IMR-90 (cell line): ENCODE measurements at regions not wholly inside any gene's neighbourhood (a gene's known extent, or its start where the extent isn't known, plus 50 kb on each side); places are given as distances from the start of the nearest gene placed in this dataset.

ENCODE experiments used
- ATAC-seq: fragments of 200-7000 bp; cut with Tn5 transposase; 2 replicates; pipeline ENCODE4 v1.9.1; 2020; ENCODE audit warnings: low read depth, mild to moderate bottlenecking, moderate library complexity
- BruUV-seq: library from RNA; stranded (reverse); fragments of 400-500 nt; replicated peaks from 2 replicates; lab custom pipeline; 2021; lab: Mats Ljungman, UMichigan
- CTCF ChIA-PET: fragments of 300-600 bp; formaldehyde crosslinking; extraction: SDS; loops from one replicate; lab custom pipeline; 2021; ENCODE audit warnings: antibody characterized with exemption; lab: Yijun Ruan, JAX
- POLR2A ChIA-PET: fragments of 300-600 bp; sonication (Branson Sonifier 250); formaldehyde crosslinking; loops from one replicate; lab custom pipeline; 2022; ENCODE audit warnings: antibody characterized with exemption; ENCODE audit not compliant: unreplicated experiment; lab: Charles Lee
- DNase-seq: peaks from one replicate; pipeline ENCODE4 v3.0.0; 2013
- H2AFZ ChIP-seq: replicated peaks from 2 replicates; pipeline ENCODE3; 2013; ENCODE audit warnings: low read length, mild to moderate bottlenecking; ENCODE audit not compliant: poor library complexity
- H2AK5ac ChIP-seq: 2 replicates; pipeline ENCODE4 v1.6.1; 2013; ENCODE audit warnings: low read depth, low read length, inconsistent platforms
- H2AK9ac ChIP-seq: replicated peaks from 2 replicates; pipeline ENCODE3; 2013; ENCODE audit warnings: mild to moderate bottlenecking, low read depth, low read length, moderate library complexity; ENCODE audit not compliant: poor library complexity
- H2BK120ac ChIP-seq: 2 replicates; pipeline ENCODE4 v1.6.1; 2013; ENCODE audit warnings: low read depth, low read length, inconsistent platforms
- H2BK15ac ChIP-seq: 3 replicates; pipeline ENCODE4 v1.6.1; 2013; ENCODE audit warnings: low read depth, low read length, inconsistent platforms
- H2BK20ac ChIP-seq: 2 replicates; pipeline ENCODE4 v1.6.1; 2013; ENCODE audit warnings: low read depth, mild to moderate bottlenecking, inconsistent platforms, low read length, moderate library complexity
- H2BK5ac ChIP-seq: 2 replicates; pipeline ENCODE4 v1.6.1; 2013; ENCODE audit warnings: mild to moderate bottlenecking, low read depth, low read length, inconsistent platforms; ENCODE audit not compliant: poor library complexity, severe bottlenecking
- H3K14ac ChIP-seq: replicated peaks from 2 replicates; pipeline ENCODE4 v1.6.1; 2013; ENCODE audit warnings: low read depth, low read length, inconsistent platforms
- H3K18ac ChIP-seq: 2 replicates; pipeline ENCODE4 v1.6.1; 2013; ENCODE audit warnings: low read depth, low read length, control low read depth
- H3K23ac ChIP-seq: 2 replicates; pipeline ENCODE4 v1.6.1; 2013; ENCODE audit warnings: low read depth, low read length, inconsistent platforms
- H3K27ac ChIP-seq: 2 replicates; pipeline ENCODE4 v1.5.1; 2013; ENCODE audit warnings: mild to moderate bottlenecking, control low read depth, low read length; ENCODE audit not compliant: insufficient read depth
- H3K27me3 ChIP-seq: 2 replicates; pipeline ENCODE4 v1.6.1; 2013; ENCODE audit warnings: low read length; ENCODE audit not compliant: control insufficient read depth, insufficient read depth
- H3K36me3 ChIP-seq: 2 replicates; pipeline ENCODE4 v1.6.1; 2013; ENCODE audit warnings: low read length, mixed read lengths; ENCODE audit not compliant: control insufficient read depth, insufficient read depth
- H3K4ac ChIP-seq: 2 replicates; pipeline ENCODE4 v1.6.1; 2013; ENCODE audit warnings: low read depth, low read length, inconsistent platforms
- H3K4me1 ChIP-seq: 2 replicates; pipeline ENCODE4 v1.6.1; 2013; ENCODE audit warnings: low read length, mixed read lengths; ENCODE audit not compliant: control insufficient read depth, insufficient read depth
- H3K4me2 ChIP-seq: 2 replicates; pipeline ENCODE4 v1.6.1; 2013; ENCODE audit warnings: low read depth, mild to moderate bottlenecking, control low read depth, low read length, moderate library complexity
- H3K4me3 ChIP-seq: 2 replicates; pipeline ENCODE4 v1.5.1; 2013; ENCODE audit warnings: low read depth, mild to moderate bottlenecking, control low read depth, low read length, moderate library complexity; ENCODE audit not compliant: insufficient read depth
- H3K56ac ChIP-seq: 2 replicates; pipeline ENCODE4 v1.6.1; 2013; ENCODE audit warnings: low read length, inconsistent platforms; ENCODE audit not compliant: insufficient read depth; ENCODE audit errors: extremely low read depth
- H3K79me1 ChIP-seq, 2 experiments: 2 replicates each; pipeline ENCODE4 v1.6.1; 2013; ENCODE audit warnings: low read length in 2 of 2, inconsistent platforms in 1 of 2, low read depth in 1 of 2
- H3K9ac ChIP-seq: 2 replicates; pipeline ENCODE4 v1.6.1; 2013; ENCODE audit warnings: low read depth, low read length, control low read depth
- H3K9me1 ChIP-seq: 2 replicates; pipeline ENCODE4 v1.6.1; 2013; ENCODE audit warnings: low read length, inconsistent platforms; ENCODE audit not compliant: insufficient read depth
- H3K9me3 ChIP-seq: 2 replicates; pipeline ENCODE4 v1.6.1; 2013; ENCODE audit warnings: low read length; ENCODE audit not compliant: control insufficient read depth, insufficient read depth
- H4K20me1 ChIP-seq: 2 replicates; pipeline ENCODE4 v1.6.1; 2013; ENCODE audit warnings: low read length, inconsistent platforms; ENCODE audit not compliant: insufficient read depth
- H4K5ac ChIP-seq: 2 replicates; pipeline ENCODE4 v1.6.1; 2013; ENCODE audit warnings: mild to moderate bottlenecking, low read depth, low read length, control low read depth
- H4K8ac ChIP-seq, 2 experiments: 2 replicates each; pipeline ENCODE4 v1.6.1; 2013; ENCODE audit warnings: low read depth in 2 of 2, low read length in 2 of 2, control low read depth in 1 of 2, inconsistent platforms in 1 of 2
- H4K91ac ChIP-seq: 2 replicates; pipeline ENCODE4 v1.6.1; 2013; ENCODE audit warnings: low read depth, low read length, inconsistent platforms; ENCODE audit not compliant: insufficient read depth
- BHLHE40 ChIP-seq: fragments of 150-350 bp; IDR thresholded peaks from 2 replicates; pipeline ENCODE4 v1.6.1; 2016; ENCODE audit warnings: mild to moderate bottlenecking, low read depth, low read length
- CHD1 ChIP-seq: IDR thresholded peaks from 2 replicates; pipeline ENCODE4 v1.6.1; 2012; ENCODE audit warnings: low read depth, low read length, improper control_type of control experiment
- ELK1 ChIP-seq: fragments of 150-350 bp; IDR thresholded peaks from 2 replicates; pipeline ENCODE4 v1.6.1; 2016; ENCODE audit warnings: low read depth, mild to moderate bottlenecking, low read length, moderate library complexity, borderline replicate concordance
- FOS ChIP-seq: fragments of 150-350 bp; IDR thresholded peaks from 2 replicates; pipeline ENCODE4 v1.6.1; 2016; ENCODE audit warnings: low read depth, low read length
- MAFK ChIP-seq: IDR thresholded peaks from 2 replicates; pipeline ENCODE4 v1.6.1; 2012; ENCODE audit warnings: low read depth, low read length, improper control_type of control experiment
- MXI1 ChIP-seq: IDR thresholded peaks from 2 replicates; pipeline ENCODE4 v1.6.1; 2012; ENCODE audit warnings: low read depth, mild to moderate bottlenecking, low read length, moderate library complexity, borderline replicate concordance
- NFE2L2 ChIP-seq: fragments of 150-350 bp; IDR thresholded peaks from 2 replicates; pipeline ENCODE4 v1.6.1; 2016; ENCODE audit warnings: low read depth, mild to moderate bottlenecking, low read length
- POLR2A ChIP-seq: IDR thresholded peaks from 2 replicates; pipeline ENCODE4 v1.6.1; 2012; ENCODE audit warnings: mild to moderate bottlenecking, low read depth, low read length
- RAD21 ChIP-seq: IDR thresholded peaks from 2 replicates; pipeline ENCODE4 v1.6.1; 2012; ENCODE audit warnings: low read length, improper control_type of control experiment
- RCOR1 ChIP-seq: IDR thresholded peaks from 2 replicates; pipeline ENCODE4 v1.6.1; 2012; ENCODE audit warnings: mild to moderate bottlenecking, low read length, improper control_type of control experiment; ENCODE audit not compliant: insufficient replicate concordance
- SMC3 ChIP-seq: fragments of 150-350 bp; IDR thresholded peaks from 2 replicates; pipeline ENCODE4 v1.6.1; 2016; ENCODE audit warnings: low read depth, mild to moderate bottlenecking, antibody characterized with exemption, low read length, moderate library complexity
- WGBS, 2 experiments: methylation state at CpG; one replicate each; pipeline versions ENCODE4 v1.1.5 to v1.1.7; 2013; ENCODE audit warnings: missing lambda C conversion rate in 2 of 2; ENCODE audit not compliant: insufficient read length in 1 of 2; ENCODE audit errors: extremely low coverage in 2 of 2; 5-methylcytosine and 5-hydroxymethylcytosine counted together
- dilution Hi-C: fragments of 300-500 bp; cut with HindIII; formaldehyde crosslinking; loops from one replicate; pipeline ENCODE4 v1.14.3; 2018; ENCODE audit warnings: low sequenced_read_pairs; ENCODE audit not compliant: unreplicated experiment
- in situ Hi-C: fragments of 300-500 bp; cut with MboI; formaldehyde crosslinking; loops from 3 replicates; pipeline ENCODE4 v1.14.3; 2019; ENCODE audit warnings: low sequenced_read_pairs, inconsistent platforms, mixed read lengths
- intact Hi-C: fragments of 100-400 bp; cut with micrococcal nuclease; formaldehyde crosslinking; loops from 2 replicates; pipeline ENCODE4 v1.10.0; 2022
- TF ChIP-seq, protein P1 (sequence below): fragments of 150-350 bp; IDR thresholded peaks from 2 replicates; pipeline ENCODE4 v1.6.1; 2017; ENCODE audit warnings: mild to moderate bottlenecking, antibody characterized with exemption, low read length, low read depth
- TF ChIP-seq, protein P2 (sequence below): conservative IDR thresholded peaks from 2 replicates; pipeline ENCODE4 v1.5.1; 2012; ENCODE audit warnings: mild to moderate bottlenecking, low read depth, low read length, improper control_type of control experiment

GRCh38 chr6:102841060-102841459 is 1447.6 kb downstream of the GRIK2 start:
- TF ChIP-seq ELK1 (no peak), BHLHE40 (no peak), FOS (no peak), SMC3 (no peak), MAFK (no peak), MXI1 (no peak), NFE2L2 (no peak), RAD21 (no peak), CHD1 (no peak), RCOR1 (no peak), POLR2A (no peak)
- TF ChIP-seq, protein P1, sequence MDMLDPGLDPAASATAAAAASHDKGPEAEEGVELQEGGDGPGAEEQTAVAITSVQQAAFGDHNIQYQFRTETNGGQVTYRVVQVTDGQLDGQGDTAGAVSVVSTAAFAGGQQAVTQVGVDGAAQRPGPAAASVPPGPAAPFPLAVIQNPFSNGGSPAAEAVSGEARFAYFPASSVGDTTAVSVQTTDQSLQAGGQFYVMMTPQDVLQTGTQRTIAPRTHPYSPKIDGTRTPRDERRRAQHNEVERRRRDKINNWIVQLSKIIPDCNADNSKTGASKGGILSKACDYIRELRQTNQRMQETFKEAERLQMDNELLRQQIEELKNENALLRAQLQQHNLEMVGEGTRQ = no peak
- TF ChIP-seq, protein P2, sequence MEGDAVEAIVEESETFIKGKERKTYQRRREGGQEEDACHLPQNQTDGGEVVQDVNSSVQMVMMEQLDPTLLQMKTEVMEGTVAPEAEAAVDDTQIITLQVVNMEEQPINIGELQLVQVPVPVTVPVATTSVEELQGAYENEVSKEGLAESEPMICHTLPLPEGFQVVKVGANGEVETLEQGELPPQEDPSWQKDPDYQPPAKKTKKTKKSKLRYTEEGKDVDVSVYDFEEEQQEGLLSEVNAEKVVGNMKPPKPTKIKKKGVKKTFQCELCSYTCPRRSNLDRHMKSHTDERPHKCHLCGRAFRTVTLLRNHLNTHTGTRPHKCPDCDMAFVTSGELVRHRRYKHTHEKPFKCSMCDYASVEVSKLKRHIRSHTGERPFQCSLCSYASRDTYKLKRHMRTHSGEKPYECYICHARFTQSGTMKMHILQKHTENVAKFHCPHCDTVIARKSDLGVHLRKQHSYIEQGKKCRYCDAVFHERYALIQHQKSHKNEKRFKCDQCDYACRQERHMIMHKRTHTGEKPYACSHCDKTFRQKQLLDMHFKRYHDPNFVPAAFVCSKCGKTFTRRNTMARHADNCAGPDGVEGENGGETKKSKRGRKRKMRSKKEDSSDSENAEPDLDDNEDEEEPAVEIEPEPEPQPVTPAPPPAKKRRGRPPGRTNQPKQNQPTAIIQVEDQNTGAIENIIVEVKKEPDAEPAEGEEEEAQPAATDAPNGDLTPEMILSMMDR = no peak
- Histone ChIP-seq H3K4me1 (no peaks in the 10 kb centered on the region), H4K5ac (no peak overlapping the region), H3K27me3 (no peaks in the 10 kb centered on the region), H3K4ac (no peak overlapping the region), H4K8ac (no peak overlapping the region), H3K9ac (no peak overlapping the region), H3K23ac (no peak overlapping the region), H2AK5ac (no peak overlapping the region), H4K20me1 (no peaks in the 10 kb centered on the region), H3K27ac (no peak overlapping the region), H2AFZ (no peak overlapping the region), H3K14ac (no peak overlapping the region), H3K56ac (no peak overlapping the region), H2AK9ac (no peak overlapping the region), H2BK120ac (no peak overlapping the region), H3K4me2 (no peak overlapping the region), H4K91ac (no peak overlapping the region), H3K36me3 (no peaks in the 10 kb centered on the region), H2BK20ac (no peak overlapping the region), H3K9me3 (no peaks in the 10 kb centered on the region; the same call in 1 of the 2 replicates), H3K18ac (no peak overlapping the region), H3K79me1 (no peaks in the 10 kb centered on the region), H2BK15ac (no peak overlapping the region), H3K4me3 (no peak overlapping the region), H2BK5ac (no peak overlapping the region), H3K9me1 (no peaks in the 10 kb centered on the region)
- in situ Hi-C loops = no loop called here
- ChIA-PET CTCF (no interaction called here), POLR2A (no interaction called here)
- dilution Hi-C loops = no loop called here
- intact Hi-C loops = no loop called here
- DNase-seq (no peak), ATAC-seq (no peak)
- no TSS peak for BruUV-seq
- no CpG with 5 or more reads among the region's 2 CpGs for WGBS, 2 experiments
